Trophoblast cell (in vitro differentiated cells and primary cell): ENCODE measurements at regions not wholly inside any gene's neighbourhood (a gene's known extent, or its start where the extent isn't known, plus 50 kb on each side); places are given as distances from the start of the nearest gene placed in this dataset.
A peak's percentile ranks its signal among the peaks of the same experiment; 100 is the strongest.

Source experiments
- DNase-seq, 2 donors: peaks; one replicate each; pipeline ENCODE4 v3.0.0-alpha.2; 2016
- H2AFZ ChIP-seq: 2 replicates; pipeline ENCODE4 v1.6.1; 2013; ENCODE audit warnings: low read length, moderate library complexity, mild to moderate bottlenecking; ENCODE audit not compliant: insufficient read depth, poor library complexity
- H2AK5ac ChIP-seq: 2 replicates; pipeline ENCODE4 v1.6.1; 2013; ENCODE audit warnings: mild to moderate bottlenecking, low read length
- H2BK120ac ChIP-seq: 2 replicates; pipeline ENCODE4 v1.6.1; 2013; ENCODE audit warnings: low read length, mild to moderate bottlenecking, moderate library complexity; ENCODE audit not compliant: insufficient read depth, poor library complexity
- H2BK12ac ChIP-seq: 2 replicates; pipeline ENCODE4 v1.6.1; 2013; ENCODE audit warnings: mild to moderate bottlenecking, low read length, moderate library complexity
- H2BK5ac ChIP-seq: 2 replicates; pipeline ENCODE4 v1.6.1; 2013; ENCODE audit warnings: low read length, low read depth, moderate library complexity, mild to moderate bottlenecking; ENCODE audit not compliant: poor library complexity
- H3K14ac ChIP-seq: 2 replicates; pipeline ENCODE4 v1.6.1; 2013; ENCODE audit warnings: mild to moderate bottlenecking, low read length
- H3K18ac ChIP-seq: 2 replicates; pipeline ENCODE4 v1.6.1; 2013; ENCODE audit warnings: mild to moderate bottlenecking, low read length
- H3K23ac ChIP-seq: 2 replicates; pipeline ENCODE4 v1.6.1; 2013; ENCODE audit warnings: low read length
- H3K27ac ChIP-seq: 2 replicates; pipeline ENCODE4 v1.5.1; 2013; ENCODE audit warnings: low read depth, mild to moderate bottlenecking, inconsistent platforms, low read length, moderate library complexity
- H3K27me3 ChIP-seq: 2 replicates; pipeline ENCODE4 v1.6.1; 2013; ENCODE audit warnings: inconsistent platforms, mild to moderate bottlenecking, low read length, moderate library complexity; ENCODE audit not compliant: insufficient read depth
- H3K36me3 ChIP-seq, 2 experiments: 1 replicate in 1 of 2; 2 replicates in 1 of 2; pipeline ENCODE4 v1.6.1; 2013; ENCODE audit warnings: low read length in 2 of 2, mild to moderate bottlenecking in 2 of 2, moderate library complexity in 1 of 2; ENCODE audit not compliant: insufficient read depth in 2 of 2, control insufficient read depth in 1 of 2
- H3K4ac ChIP-seq: 2 replicates; pipeline ENCODE4 v1.6.1; 2013; ENCODE audit warnings: low read depth, mild to moderate bottlenecking, low read length, moderate library complexity
- H3K4me1 ChIP-seq, 2 experiments: 1 replicate in 1 of 2; 2 replicates in 1 of 2; pipeline ENCODE4 v1.6.1; 2013; ENCODE audit warnings: low read length in 2 of 2, mild to moderate bottlenecking in 2 of 2, moderate library complexity in 1 of 2; ENCODE audit not compliant: insufficient read depth in 2 of 2, control insufficient read depth in 1 of 2
- H3K4me2 ChIP-seq: 2 replicates; pipeline ENCODE4 v1.6.1; 2013; ENCODE audit warnings: inconsistent platforms, mild to moderate bottlenecking, low read length, moderate library complexity
- H3K4me3 ChIP-seq: 2 replicates; pipeline ENCODE4 v1.5.1; 2013; ENCODE audit warnings: mild to moderate bottlenecking, low read depth, low read length, inconsistent platforms
- H3K79me1 ChIP-seq: one replicate; pipeline ENCODE4 v1.6.1; 2013; ENCODE audit warnings: low read length
- H3K79me2 ChIP-seq: 2 replicates; pipeline ENCODE4 v1.6.1; 2013; ENCODE audit warnings: low read length, mild to moderate bottlenecking; ENCODE audit not compliant: control insufficient read depth, insufficient read depth, poor library complexity
- H3K9ac ChIP-seq: 2 replicates; pipeline ENCODE4 v1.6.1; 2013; ENCODE audit warnings: mild to moderate bottlenecking, low read length
- H3K9me3 ChIP-seq: 2 replicates; pipeline ENCODE4 v1.6.1; 2013; ENCODE audit warnings: low read depth, mild to moderate bottlenecking, control low read depth, inconsistent platforms, low read length; ENCODE audit not compliant: insufficient read depth
- H4K12ac ChIP-seq: 2 replicates; pipeline ENCODE4 v1.6.1; 2013; ENCODE audit warnings: low read depth, mild to moderate bottlenecking, low read length, moderate library complexity
- H4K8ac ChIP-seq: 2 replicates; pipeline ENCODE4 v1.6.1; 2013; ENCODE audit warnings: low read depth, mild to moderate bottlenecking, low read length, moderate library complexity
- H4K91ac ChIP-seq: one replicate; pipeline ENCODE4 v1.6.1; 2013; ENCODE audit warnings: low read depth, mild to moderate bottlenecking, low read length, moderate library complexity
- WGBS: extraction: QIAGEN DNeasy Blood & Tissue Kit; methylation state at CpG from one replicate; pipeline ENCODE4 v1.1.7; 2013; ENCODE audit warnings: missing lambda C conversion rate; ENCODE audit not compliant: insufficient read length, insufficient coverage; ENCODE audit errors: extremely low coverage; 5-methylcytosine and 5-hydroxymethylcytosine counted together

- H3K9me3 ChIP-seq: no peaks in the 10 kb centered on the region
- H2BK12ac ChIP-seq: no peak overlapping the region
These were observed 157.4 kb downstream of the SPRY1 start for GRCh38 chr4:123553733-123554637.

GRCh38 chr4:123554801-123555232 lies 158.2 kb downstream of the SPRY1 start:
- no peak overlapping the region for H3K9ac ChIP-seq
- no peak overlapping the region for H2BK120ac ChIP-seq
- H2BK12ac ChIP-seq: no peak overlapping the region
- DNase-seq: no peak
- no peak overlapping the region for H3K14ac ChIP-seq
- H2BK5ac ChIP-seq: no peak overlapping the region
- no peak overlapping the region for H4K12ac ChIP-seq
- H3K4ac ChIP-seq: no peak overlapping the region
- no peak overlapping the region for H3K4me3 ChIP-seq
- peaks cover 7 to 9% of the 10 kb centered on the region in 2 experiments for H3K4me1 ChIP-seq
- H3K79me1 ChIP-seq: peaks cover 3% of the 10 kb centered on the region
- no peak overlapping the region for H2AK5ac ChIP-seq
- no peak overlapping the region for H2AFZ ChIP-seq
- H3K27me3 ChIP-seq: no peaks in the 10 kb centered on the region
- no peak overlapping the region for H3K27ac ChIP-seq
- WGBS: no CpG with 5 or more reads among the region's 5 CpGs
- H3K36me3 ChIP-seq: no peaks in the 10 kb centered on the region
- no peak overlapping the region for H4K91ac ChIP-seq
- H4K8ac ChIP-seq: no peak overlapping the region
- no peaks in the 10 kb centered on the region for H3K79me2 ChIP-seq
- H3K9me3 ChIP-seq: no peaks in the 10 kb centered on the region
- H3K4me2 ChIP-seq: no peak overlapping the region
- H3K23ac ChIP-seq: no peak overlapping the region
- H3K18ac ChIP-seq: no peak overlapping the region

More at GRCh38 chr4:123553733-123554637, 157.4 kb downstream of the SPRY1 start:
- Histone ChIP-seq H3K4me3 (no peak overlapping the region), H3K27ac (no peak overlapping the region), H2AK5ac (no peak overlapping the region), H2BK5ac (no peak overlapping the region), H3K36me3 (no peaks in the 10 kb centered on the region), H3K79me2 (no peaks in the 10 kb centered on the region), H3K27me3 (no peaks in the 10 kb centered on the region), H3K18ac (no peak overlapping the region), H2AFZ (no peak overlapping the region), H3K9ac (no peak overlapping the region), H2BK120ac (no peak overlapping the region), H3K4me1 (peaks cover 7 to 9% of the 10 kb centered on the region in 2 experiments), H3K23ac (no peak overlapping the region), H3K79me1 (peaks cover 3% of the 10 kb centered on the region), H3K4me2 (no peak overlapping the region), H4K91ac (no peak overlapping the region), H4K12ac (no peak overlapping the region), H3K4ac (no peak overlapping the region), H3K14ac (no peak overlapping the region), H4K8ac (no peak overlapping the region)
- no peak for DNase-seq
- WGBS: no CpG with 5 or more reads among the region's 3 CpGs

GRCh38 chr4:123555233-123555806 lies 158.7 kb downstream of the SPRY1 start:
- Histone ChIP-seq H3K9me3 (no peaks in the 10 kb centered on the region), H2AFZ (no peak overlapping the region), H3K4ac (no peak overlapping the region), H3K79me2 (no peaks in the 10 kb centered on the region), H4K91ac (no peak overlapping the region), H3K4me3 (no peak overlapping the region), H3K14ac (no peak overlapping the region), H3K18ac (no peak overlapping the region), H3K27me3 (no peaks in the 10 kb centered on the region), H3K9ac (no peak overlapping the region), H3K4me1 (peaks cover 7 to 9% of the 10 kb centered on the region in 2 experiments), H3K36me3 (no peaks in the 10 kb centered on the region), H3K4me2 (no peak overlapping the region), H3K27ac (no peak overlapping the region), H3K23ac (no peak overlapping the region), H2BK5ac (no peak overlapping the region), H3K79me1 (peaks cover 3% of the 10 kb centered on the region), H2BK12ac (no peak overlapping the region), H4K8ac (no peak overlapping the region), H2AK5ac (no peak overlapping the region), H2BK120ac (no peak overlapping the region), H4K12ac (no peak overlapping the region)
- peak; percentile 25 to 46 for DNase-seq
- WGBS: no CpG with 5 or more reads among the region's 9 CpGs

GRCh38 chr4:123555807-123556273 lies 159.2 kb downstream of the SPRY1 start:
- Histone ChIP-seq H3K79me2 (no peaks in the 10 kb centered on the region), H4K12ac (no peak overlapping the region), H3K9ac (no peak overlapping the region), H3K9me3 (no peaks in the 10 kb centered on the region), H3K18ac (no peak overlapping the region), H2BK120ac (no peak overlapping the region), H3K36me3 (no peaks in the 10 kb centered on the region), H3K14ac (no peak overlapping the region), H3K4me1 (peaks cover 7 to 9% of the 10 kb centered on the region in 2 experiments), H2AFZ (no peak overlapping the region), H2BK12ac (no peak overlapping the region), H3K4me2 (no peak overlapping the region), H4K91ac (no peak overlapping the region), H2AK5ac (no peak overlapping the region), H2BK5ac (no peak overlapping the region), H3K79me1 (peaks cover 3% of the 10 kb centered on the region), H3K4ac (no peak overlapping the region), H3K27ac (no peak overlapping the region), H3K27me3 (no peaks in the 10 kb centered on the region), H3K4me3 (no peak overlapping the region), H4K8ac (no peak overlapping the region), H3K23ac (no peak overlapping the region)
- no CpG with 5 or more reads among the region's 6 CpGs for whole genome bisulfite sequencing
- DNase-seq: no peak
